H54 (cell line): ENCODE measurements at regions not wholly inside any gene's neighbourhood (a gene's known extent, or its start where the extent isn't known, plus 50 kb on each side); places are given as distances from the start of the nearest gene placed in this dataset.
"Not testable (repeated sequence)": the region's sequence is repeated elsewhere in the genome, so short reads cannot be mapped to it uniquely, and the experiment has no call there.

Experiments used
- DNase-seq: peaks from one replicate; pipeline ENCODE4 v3.0.0; 2011; ENCODE audit warnings: low spot score, mixed read lengths; ENCODE audit not compliant: insufficient read length
- FAIRE-seq: peaks from 3 replicates; lab custom pipeline; 2011; peaks lifted over from hg19 to GRCh38; lab: Jason Lieb, UNC
- POLR2A ChIP-seq: IDR thresholded peaks from 2 replicates; pipeline ENCODE4 v1.6.1; 2011; ENCODE audit warnings: low read depth, mild to moderate bottlenecking, low read length

DNA sequence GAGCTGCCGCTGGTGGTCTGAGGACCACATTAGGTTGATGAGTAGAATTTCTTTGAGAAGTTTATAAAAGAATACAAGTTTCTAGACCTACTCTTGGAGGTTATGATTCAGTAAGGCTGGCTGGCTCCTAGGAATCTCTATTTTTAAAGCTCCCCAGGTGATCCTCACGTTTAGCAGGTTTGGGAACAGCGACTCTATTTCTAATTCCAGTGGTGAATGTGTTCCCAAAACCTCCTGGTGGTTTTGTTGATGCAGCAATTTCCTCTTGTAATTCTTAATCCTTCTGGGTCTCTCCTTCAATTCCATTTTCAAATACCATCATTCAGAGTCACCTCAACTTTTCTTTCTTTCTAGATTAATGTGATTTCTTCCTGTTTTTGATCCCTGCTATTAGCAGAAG, 215.9 kb upstream of the RFX3 start:
- no peak for TF ChIP-seq POLR2A
- DNase-seq = no peak
- no peak for FAIRE-seq

DNA sequence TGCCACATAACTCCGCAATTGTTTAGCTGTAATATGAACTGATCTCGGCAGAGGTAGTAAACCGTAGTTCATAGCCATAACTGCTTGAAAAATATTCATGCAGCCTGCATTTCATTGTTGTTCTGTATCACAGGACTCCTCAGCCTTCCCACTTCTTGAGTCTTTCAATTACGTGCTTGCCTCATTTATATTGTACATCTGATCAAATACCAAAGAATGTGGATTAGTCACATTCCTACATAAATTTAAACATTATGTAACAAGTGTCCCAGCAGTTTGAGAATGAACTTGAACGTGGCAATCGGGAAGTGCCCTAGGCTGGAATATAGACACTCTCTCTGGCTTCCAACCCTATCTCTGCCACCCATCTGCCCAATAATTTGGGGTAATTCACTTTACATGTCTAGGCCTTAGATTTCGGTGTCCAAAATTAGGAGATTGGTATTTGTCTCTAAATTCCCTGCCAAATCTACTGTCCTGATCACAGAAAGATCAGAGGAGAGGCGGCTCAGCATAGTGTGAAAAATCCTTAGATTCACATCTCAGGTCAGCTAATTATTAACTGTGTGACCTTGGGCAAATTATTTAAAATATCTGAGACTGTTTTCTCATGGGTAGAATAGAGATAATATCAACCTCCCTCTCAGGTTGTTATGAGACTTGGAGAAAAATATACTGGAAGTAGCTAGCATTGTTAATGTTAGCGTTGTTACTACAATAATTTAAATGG, 215.1 kb upstream of the RFX3 start:
- no peak for DNase-seq
- TF ChIP-seq POLR2A = no peak
- peak; percentile 67 for FAIRE-seq

DNA sequence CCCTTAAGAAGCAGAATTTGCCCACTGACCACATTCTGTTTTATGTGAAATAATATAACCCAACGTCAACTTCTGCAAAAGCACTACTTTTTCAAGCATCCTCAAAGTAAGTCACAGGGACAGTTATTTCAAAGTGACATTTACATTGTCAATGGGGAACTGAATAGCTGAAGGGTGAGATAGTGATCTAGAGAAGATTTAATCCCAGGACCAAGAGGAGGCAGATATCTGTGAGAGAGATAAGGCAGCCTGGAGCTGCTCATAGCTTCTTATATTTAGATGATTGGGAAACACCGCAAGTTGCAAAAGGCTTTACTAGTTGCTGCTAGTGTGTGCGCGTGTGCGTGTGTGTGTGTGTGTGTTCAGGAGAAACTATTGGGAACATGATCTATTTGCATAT, 210.4 kb upstream of the RFX3 start:
- FAIRE-seq = no peak
- TF ChIP-seq POLR2A = no peak
- DNase-seq = no peak

DNA sequence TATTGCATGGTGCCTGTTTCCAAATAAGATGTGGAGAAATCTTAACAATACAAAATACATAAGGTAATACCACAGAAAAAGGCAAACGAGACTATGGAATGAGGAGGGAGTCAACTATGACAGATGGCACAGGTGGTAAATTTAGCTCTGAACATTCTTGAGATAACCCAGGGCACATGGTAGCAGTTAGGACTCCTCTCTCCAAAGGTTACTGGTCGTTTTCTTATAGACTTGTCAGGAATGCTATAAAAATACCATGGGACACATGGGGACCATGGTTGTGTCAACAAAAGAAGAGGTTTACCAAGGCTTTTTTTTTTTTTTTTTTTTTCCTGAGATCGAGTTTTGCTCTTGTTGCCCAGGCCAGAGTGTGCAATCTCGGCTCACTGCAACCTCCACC, 209.4 kb upstream of the RFX3 start:
- TF ChIP-seq POLR2A = no peak
- FAIRE-seq = no peak
- DNase-seq = no peak

DNA sequence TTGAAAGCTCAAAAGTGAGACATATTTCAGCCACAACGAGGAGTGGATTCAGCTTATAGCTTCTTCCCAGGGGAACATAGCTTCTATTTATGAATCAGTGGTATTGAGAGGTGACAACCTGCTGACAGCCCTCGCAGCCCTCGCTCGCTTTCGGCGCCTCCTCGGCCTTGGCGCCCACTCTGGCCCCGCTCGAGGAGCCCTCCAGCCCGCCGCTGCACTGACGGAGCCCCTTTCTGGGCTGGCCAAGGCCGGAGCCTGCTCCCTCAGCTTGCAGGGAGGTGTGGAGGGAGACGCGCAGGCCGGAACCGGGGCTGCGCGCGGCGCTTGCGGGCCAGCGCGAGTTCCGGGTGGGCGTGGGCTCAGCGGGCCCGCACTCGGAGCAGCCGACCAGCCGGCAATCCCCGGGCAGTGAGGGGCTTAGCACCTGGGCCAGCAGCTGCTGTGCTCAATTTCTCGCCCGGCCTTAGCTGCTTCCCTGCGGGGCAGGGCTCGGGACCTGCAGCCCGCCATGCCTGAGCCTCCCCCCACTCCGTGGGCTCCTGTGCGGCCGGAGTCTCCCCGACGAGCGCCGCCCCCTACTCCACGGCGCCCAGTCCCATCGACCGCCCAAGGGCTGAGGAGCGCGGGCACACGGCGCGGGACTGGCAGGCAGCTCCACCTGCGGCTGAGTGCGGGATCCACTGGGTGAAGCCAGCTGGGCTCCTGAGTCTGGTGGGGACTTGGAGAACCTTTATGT, 207.9 kb upstream of the RFX3 start:
- DNase-seq, FAIRE-seq: not testable (repeated sequence)

DNA sequence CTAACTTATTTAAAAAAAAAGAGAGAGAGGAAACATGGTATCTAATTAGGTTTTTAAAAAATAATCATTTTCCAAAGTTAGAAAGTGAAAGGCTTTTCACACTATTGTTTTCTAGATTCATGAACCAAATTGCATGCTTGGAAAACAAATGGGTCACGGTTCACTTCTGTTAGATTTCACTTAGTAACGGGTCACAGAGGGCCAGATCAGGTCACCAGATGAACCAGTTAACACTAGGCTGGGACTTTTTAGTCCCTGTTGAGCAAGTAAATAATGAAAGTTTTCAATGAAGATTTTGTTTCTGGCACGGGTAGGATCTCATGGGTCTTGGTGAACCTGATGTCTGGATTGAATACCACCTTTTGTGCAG, 207.2 kb upstream of the RFX3 start:
- no peak for FAIRE-seq
- TF ChIP-seq POLR2A = no peak

DNA sequence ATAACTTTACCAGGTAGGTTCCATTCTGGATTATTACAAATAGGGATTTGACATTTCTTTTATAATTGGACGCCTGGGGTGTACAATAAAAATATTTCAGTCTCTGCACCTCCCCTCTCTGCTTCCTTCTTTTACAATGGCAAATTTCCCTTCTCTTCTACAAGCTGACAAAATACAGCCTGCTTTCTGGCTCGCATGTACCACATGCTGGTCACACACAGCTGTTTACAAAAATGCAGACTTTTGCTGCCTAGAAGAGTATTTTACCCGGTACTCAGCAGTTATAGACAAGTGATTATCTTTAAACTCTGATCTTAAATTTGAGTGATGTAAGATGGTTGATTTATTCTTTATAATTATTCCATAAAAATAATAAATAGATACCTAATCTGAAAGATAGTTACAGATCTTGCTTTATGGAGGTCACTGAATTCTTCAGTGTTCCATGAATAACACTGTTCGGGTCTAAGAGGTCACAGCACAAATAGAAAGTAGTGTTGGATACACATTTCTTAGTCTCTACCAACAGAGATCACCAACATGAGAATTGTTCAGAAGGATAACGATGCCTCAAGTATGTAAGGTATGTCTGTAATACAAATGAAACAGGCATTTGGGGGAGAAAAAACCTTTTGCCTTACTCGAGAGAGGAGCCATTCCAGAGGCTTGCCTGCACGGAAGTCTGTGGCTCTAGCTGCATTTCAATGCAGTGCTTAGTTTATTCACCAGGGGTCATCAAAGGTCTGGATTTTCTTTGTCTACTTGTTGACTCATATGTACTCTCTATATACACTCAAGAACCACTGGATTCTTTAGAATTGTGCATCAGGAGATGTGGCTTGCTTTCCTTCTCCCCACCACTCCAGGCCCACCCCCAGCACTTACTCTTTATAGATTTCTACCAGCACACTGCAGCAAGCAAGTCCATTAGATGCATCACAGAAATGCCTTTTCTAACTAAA, 206.6 kb upstream of the RFX3 start:
- FAIRE-seq (peak; percentile 96), DNase-seq (peak; percentile 57)
- no peak for TF ChIP-seq POLR2A

More for the DNA sequence above, 207.2 kb upstream of the RFX3 start:
- DNase-seq = no peak

DNA sequence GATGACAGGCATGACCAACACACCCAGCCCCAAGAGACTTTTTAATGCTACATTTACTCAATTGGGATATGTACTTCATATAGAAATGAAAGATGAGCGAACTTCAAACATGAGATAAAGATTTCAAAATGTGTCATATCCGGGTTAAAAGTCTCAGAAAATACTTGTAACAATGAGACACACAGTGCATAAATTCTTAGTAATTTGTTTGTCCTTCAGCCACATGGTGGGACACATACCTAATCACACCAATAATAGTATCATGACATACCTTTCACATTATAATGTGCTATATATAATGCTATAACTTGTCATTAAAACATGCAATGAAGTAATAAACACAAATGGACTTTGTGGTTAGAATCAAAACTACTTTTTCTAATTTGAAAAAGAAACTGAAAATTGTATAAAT, 204.7 kb upstream of the RFX3 start:
- no peak for FAIRE-seq
- no peak for TF ChIP-seq POLR2A
- DNase-seq = no peak

DNA sequence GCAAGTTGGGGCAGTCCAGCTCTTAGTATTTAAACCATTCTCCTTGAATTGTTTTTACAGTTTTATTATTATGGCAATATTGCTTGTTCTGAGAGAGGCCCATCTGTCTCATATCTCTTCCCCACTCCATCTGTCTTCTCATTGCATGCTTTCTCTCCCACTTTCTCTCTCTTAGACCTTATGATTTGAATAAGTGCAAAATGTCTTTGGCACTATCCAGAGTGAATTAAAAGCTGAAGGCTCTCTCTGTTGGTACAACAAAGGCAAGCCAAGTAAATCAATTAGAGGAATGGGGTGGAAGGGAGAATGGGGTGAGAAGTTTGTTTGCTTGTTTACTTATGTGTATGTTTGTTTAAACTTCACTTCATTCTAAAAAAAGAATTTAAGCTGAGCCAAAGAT, 195.3 kb upstream of the RFX3 start:
- TF ChIP-seq POLR2A = no peak
- DNase-seq = no peak
- FAIRE-seq = no peak

DNA sequence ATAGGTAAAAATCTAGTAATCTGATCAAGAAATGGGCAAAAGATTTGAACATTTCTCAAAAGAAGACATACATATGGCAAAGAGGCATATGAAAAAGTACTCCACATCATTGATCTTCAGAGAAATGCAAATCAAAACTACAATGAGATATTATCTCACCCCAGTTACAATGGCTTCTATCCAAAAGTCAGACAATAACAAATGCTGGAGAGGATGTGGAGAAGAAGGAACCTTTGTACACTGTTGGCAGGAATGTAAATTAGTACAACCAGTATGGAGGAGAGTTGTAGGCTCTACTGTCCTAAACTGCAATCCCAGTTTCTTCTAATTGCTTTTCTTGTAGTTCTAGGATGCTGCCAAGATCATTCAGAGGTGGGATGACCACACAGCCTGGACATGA, 193.5 kb upstream of the RFX3 start:
- no peak for TF ChIP-seq POLR2A
- DNase-seq (no peak), FAIRE-seq (no peak)

DNA sequence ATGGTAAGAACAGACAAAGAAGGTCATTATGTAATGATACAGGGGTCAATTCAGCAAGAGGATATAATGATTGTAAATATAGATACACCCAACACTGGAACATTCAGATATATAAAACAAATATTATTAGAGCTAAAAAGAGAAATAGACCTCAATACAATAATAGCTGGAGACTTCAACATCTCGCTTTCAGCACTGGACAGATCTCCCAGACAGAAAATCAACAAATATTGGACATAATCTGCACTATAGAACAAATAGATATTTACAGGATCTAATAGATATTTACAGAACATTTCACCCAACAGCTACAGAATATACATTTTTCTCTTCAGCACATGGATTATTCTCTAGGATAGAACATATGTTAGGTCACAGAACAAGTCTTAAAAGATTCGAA, 190.6 kb upstream of the RFX3 start:
- no peak for TF ChIP-seq POLR2A
- FAIRE-seq = no peak
- DNase-seq = no peak

DNA sequence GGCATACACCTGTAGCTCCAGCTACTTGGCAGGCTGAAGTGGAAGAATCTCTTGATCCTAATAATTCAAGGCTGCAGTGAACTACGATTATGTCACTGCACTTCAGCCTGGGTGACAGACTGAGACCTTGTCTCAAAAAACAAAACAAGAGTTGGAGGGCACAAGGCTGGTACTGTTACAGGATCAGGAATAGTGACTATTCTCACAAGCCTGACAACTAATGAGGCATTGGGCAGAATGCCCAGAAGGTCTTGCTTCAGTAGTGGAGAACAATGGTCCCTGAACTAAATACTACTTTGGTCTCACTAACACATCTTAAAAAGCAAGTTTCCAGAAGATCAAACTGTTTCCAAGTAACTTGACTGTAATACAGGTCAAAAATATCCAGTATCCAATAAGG, 182.9 kb upstream of the RFX3 start:
- TF ChIP-seq POLR2A = no peak
- peak; percentile 85 for FAIRE-seq
- DNase-seq = no peak

DNA sequence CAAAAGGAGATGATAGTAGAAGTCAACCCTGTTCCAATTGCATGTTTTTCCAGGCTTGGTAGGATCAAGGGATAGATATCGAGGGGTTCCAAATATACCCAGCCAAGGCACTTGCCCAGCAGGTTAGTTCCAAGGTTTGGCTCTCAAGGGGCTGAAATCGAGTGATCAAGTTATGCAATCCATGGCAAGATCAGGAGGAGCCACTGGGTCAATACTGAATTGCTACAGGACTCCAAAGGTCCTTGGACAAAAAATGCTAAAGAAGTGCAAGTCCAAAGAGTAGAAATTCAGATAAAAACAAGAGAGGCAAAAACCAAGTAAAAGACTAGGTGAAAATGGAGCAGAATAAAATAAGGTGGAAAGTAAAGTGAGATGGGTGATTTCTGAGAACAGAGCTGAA, 179.1 kb upstream of the RFX3 start:
- TF ChIP-seq POLR2A = no peak
- no peak for FAIRE-seq
- DNase-seq = no peak

DNA sequence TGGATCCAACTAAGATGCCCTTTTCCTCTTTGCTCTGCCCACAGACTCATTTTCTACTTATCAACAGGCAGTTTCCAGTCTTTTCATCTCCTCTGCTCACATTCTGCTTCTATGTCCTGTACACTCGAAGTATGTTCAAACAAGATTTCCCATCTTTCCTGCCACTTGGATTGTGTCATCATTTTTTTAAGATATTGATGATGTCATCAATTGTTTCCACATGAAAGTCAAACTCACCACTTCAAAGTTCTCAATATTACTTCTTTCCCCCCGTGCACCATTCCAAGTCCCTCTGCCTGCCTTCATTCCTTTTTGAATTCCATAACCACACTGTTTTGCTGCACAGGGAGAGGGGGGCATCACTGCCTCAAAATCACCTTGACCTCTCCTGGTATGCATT, 175.0 kb upstream of the RFX3 start:
- DNase-seq (no peak), FAIRE-seq (no peak)
- no peak for TF ChIP-seq POLR2A

DNA sequence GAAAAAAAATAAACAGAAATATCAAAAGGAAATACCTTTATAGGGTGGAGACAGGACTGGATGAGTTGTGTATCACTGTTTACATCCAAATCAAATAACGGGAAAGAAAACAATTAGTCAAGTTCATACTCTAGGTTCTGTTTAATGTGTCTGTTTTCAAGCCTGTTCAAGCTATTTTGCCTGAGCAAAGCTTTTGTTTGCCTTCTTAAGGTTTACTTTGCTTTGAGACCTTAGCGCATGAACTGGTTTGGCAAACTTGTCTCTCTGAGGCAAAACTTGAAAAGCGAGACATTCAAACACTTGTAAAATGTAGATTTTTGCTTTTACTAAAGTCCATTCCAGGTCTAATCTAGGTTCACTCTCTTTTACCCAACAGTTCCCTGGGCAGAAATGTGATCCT, 174.1 kb upstream of the RFX3 start:
- DNase-seq (no peak), FAIRE-seq (no peak)
- TF ChIP-seq POLR2A = no peak
